Gastrocnemius medialis (tissue), 4 donors: ENCODE measurements at regions not wholly inside any gene's neighbourhood (a gene's known extent, or its start where the extent isn't known, plus 50 kb on each side); places are given as distances from the start of the nearest gene placed in this dataset.

Experiments used
- POLR2A ChIP-seq, 2 donors: fragments of 450-650 bp; IDR thresholded peaks; one replicate each; pipeline ENCODE4 v1.6.1; 2017; ENCODE audit warnings: antibody characterized with exemption in 2 of 2, mild to moderate bottlenecking in 2 of 2, moderate library complexity in 2 of 2
- TF ChIP-seq, protein P1 (sequence below), 5 experiments: fragments of 450-650 bp in 3 of 5; fragments of 200-600 bp in 2 of 5; sonication (generic) in 2 of 5; IDR thresholded peaks in 4 of 5; conservative IDR thresholded peaks in 1 of 5; 1 replicate in 4 of 5; 2 replicates in 1 of 5; pipeline ENCODE4 v1.5.1; 2016 to 2019; ENCODE audit warnings: antibody characterized with exemption in 5 of 5, mild to moderate bottlenecking in 3 of 5, moderate library complexity in 3 of 5

DNA sequence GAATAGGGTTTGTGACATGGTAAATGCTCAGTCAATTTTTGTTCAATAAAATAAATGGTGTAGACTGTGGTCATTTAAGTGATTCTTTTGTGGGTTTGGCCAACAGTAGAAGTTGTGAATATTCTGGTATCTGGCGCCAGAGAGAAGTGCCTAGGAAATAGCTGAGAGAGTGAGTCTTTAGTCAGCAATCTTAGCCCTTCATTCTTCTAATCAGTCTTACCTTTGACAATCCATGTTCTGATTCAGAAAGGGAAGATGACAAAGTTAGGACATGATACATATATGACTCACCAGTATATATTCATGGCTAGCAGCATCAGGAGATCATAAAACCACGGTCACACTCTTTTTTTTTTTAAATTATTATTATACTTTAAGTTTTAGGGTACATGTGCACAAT is 141.8 kb upstream of the PCDH18 start:
- no peak for TF ChIP-seq POLR2A (IDR thresholded peaks at IDR 0.05)
- TF ChIP-seq, protein P1, sequence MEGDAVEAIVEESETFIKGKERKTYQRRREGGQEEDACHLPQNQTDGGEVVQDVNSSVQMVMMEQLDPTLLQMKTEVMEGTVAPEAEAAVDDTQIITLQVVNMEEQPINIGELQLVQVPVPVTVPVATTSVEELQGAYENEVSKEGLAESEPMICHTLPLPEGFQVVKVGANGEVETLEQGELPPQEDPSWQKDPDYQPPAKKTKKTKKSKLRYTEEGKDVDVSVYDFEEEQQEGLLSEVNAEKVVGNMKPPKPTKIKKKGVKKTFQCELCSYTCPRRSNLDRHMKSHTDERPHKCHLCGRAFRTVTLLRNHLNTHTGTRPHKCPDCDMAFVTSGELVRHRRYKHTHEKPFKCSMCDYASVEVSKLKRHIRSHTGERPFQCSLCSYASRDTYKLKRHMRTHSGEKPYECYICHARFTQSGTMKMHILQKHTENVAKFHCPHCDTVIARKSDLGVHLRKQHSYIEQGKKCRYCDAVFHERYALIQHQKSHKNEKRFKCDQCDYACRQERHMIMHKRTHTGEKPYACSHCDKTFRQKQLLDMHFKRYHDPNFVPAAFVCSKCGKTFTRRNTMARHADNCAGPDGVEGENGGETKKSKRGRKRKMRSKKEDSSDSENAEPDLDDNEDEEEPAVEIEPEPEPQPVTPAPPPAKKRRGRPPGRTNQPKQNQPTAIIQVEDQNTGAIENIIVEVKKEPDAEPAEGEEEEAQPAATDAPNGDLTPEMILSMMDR (IDR thresholded peaks at IDR 0.05 in 4 of 5, conservative IDR thresholded peaks at IDR 0.05 in 1 of 5), result no peak
